HCT116 (cell line): ENCODE measurements at regions not wholly inside any gene's neighbourhood (a gene's known extent, or its start where the extent isn't known, plus 50 kb on each side); places are given as distances from the start of the nearest gene placed in this dataset.

ENCODE experiments used
- ATF3 ChIP-seq: IDR thresholded peaks from 2 replicates; pipeline ENCODE4 v1.6.1; 2012
- CTCF ChIP-seq, 3 experiments: fragments of 200-600 bp in 1 of 3; sonication (generic) in 1 of 3; IDR thresholded peaks in 2 of 3; conservative IDR thresholded peaks in 1 of 3; 2 replicates each; pipeline ENCODE4 v1.5.1; 2012 to 2017; ENCODE audit warnings: low read depth in 2 of 3, low read length in 2 of 3, antibody characterized with exemption in 1 of 3, borderline replicate concordance in 1 of 3, control low read depth in 1 of 3, mild to moderate bottlenecking in 1 of 3, mixed read lengths in 1 of 3, mixed run types in 1 of 3, moderate library complexity in 1 of 3; ENCODE audit not compliant: insufficient read depth in 1 of 3
- JUND ChIP-seq: IDR thresholded peaks from 2 replicates; pipeline ENCODE4 v1.6.1; 2012
- MAX ChIP-seq: IDR thresholded peaks from 2 replicates; pipeline ENCODE4 v1.6.1; 2012
- TCF7L2 ChIP-seq: IDR thresholded peaks from 2 replicates; pipeline ENCODE4 v1.7.0; 2011; ENCODE audit warnings: borderline replicate concordance, inconsistent platforms; ENCODE audit not compliant: insufficient read depth, insufficient read length; ENCODE audit errors: extremely low read depth

- no peak for TF ChIP-seq CTCF (IDR thresholded peaks at IDR 0.05 in 2 of 3, conservative IDR thresholded peaks at IDR 0.05 in 1 of 3; ENCODE audit: borderline replicate concordance in 1 of 3, insufficient read depth in 1 of 3, low read depth in 2 of 3, low read length in 2 of 3)
- TF ChIP-seq ATF3 = no peak
- no peak for TF ChIP-seq JUND
- no peak for TF ChIP-seq MAX
- no peak for TF ChIP-seq TCF7L2
Measured at GRCh38 chr20:22890594-22891300, 144.4 kb upstream of the SSTR4 start.
